Lower leg skin (tissue), 4 donors: ENCODE measurements at regions not wholly inside any gene's neighbourhood (a gene's known extent, or its start where the extent isn't known, plus 50 kb on each side); places are given as distances from the start of the nearest gene placed in this dataset.

Experiments
- DNase-seq, 2 donors: peaks; one replicate each; pipeline ENCODE4 v3.0.0-alpha.2; 2019; ENCODE audit warnings: low spot score in 2 of 2
- H3K4me3 ChIP-seq: fragments of 200-600 bp; sonication (generic); 2 replicates; pipeline ENCODE4 v1.5.1; 2017; ENCODE audit warnings: mild to moderate bottlenecking, low read depth; ENCODE audit not compliant: poor library complexity, severe bottlenecking
- CTCF ChIP-seq, 3 donors: fragments of 450-650 bp; IDR thresholded peaks; one replicate each; pipeline ENCODE4 v1.5.1; 2016; ENCODE audit warnings: antibody characterized with exemption in 3 of 3, mild to moderate bottlenecking in 3 of 3, moderate library complexity in 2 of 3
- POLR2A ChIP-seq, 2 donors: fragments of 450-650 bp; IDR thresholded peaks; one replicate each; pipeline ENCODE4 v1.6.1; 2016 to 2017; ENCODE audit warnings: antibody characterized with exemption in 2 of 2, mild to moderate bottlenecking in 1 of 2, moderate library complexity in 1 of 2
- WGBS, 2 donors: methylation state at CpG; one replicate each; pipeline ENCODE4 v1.1.5; 2018; 5-methylcytosine and 5-hydroxymethylcytosine counted together
- intact Hi-C: fragments of 100-400 bp; cut with DNase I; formaldehyde crosslinking; loops from one replicate; pipeline ENCODE4 v1.15.0; 2023; ENCODE audit warnings: low total_unique reads

GRCh38 chr7:57399251-57399940 is 50.6 kb upstream of the ZNF716 start:
- intact Hi-C loops, result no loop called here
- DNase-seq, result peak in 1 of 2 donors; percentile 69
- TF ChIP-seq POLR2A (IDR thresholded peaks at IDR 0.05), result no peak
- TF ChIP-seq CTCF (IDR thresholded peaks at IDR 0.05), result no peak
- 33 to 77% methylated on average over 2 to 6 of the region's 6 CpGs for WGBS, 2 donors
- H3K4me3 ChIP-seq, result no peak overlapping the region

GRCh38 chr7:57399972-57400371 is 50.0 kb upstream of the ZNF716 start:
- intact Hi-C loops, result no loop called here
- 52 to 68% methylated on average over 5 of the region's 5 CpGs for WGBS, 2 donors
- TF ChIP-seq CTCF (IDR thresholded peaks at IDR 0.05) (no peak), POLR2A (IDR thresholded peaks at IDR 0.05) (no peak)
- peak in 1 of 2 donors; percentile 39 for DNase-seq
- H3K4me3 ChIP-seq, result no peak overlapping the region
